K562 (cell line): ENCODE measurements at regions not wholly inside any gene's neighbourhood (a gene's known extent, or its start where the extent isn't known, plus 50 kb on each side); places are given as distances from the start of the nearest gene placed in this dataset.

ENCODE experiments used
- ATF2 ChIP-seq: sonication (generic); formaldehyde crosslinking; IDR thresholded peaks from 2 replicates; pipeline ENCODE4 v1.8.1; 2022; ENCODE audit warnings: missing genetic modification reagents
- BRD4 ChIP-seq: fragments of 200-600 bp; sonication (generic); IDR thresholded peaks from 2 replicates; pipeline ENCODE4 v1.6.1; 2017; ENCODE audit warnings: inconsistent platforms
- CEBPB ChIP-seq: fragments of 450-650 bp; IDR thresholded peaks from 2 replicates; pipeline ENCODE4 v1.6.1; 2016; ENCODE audit warnings: missing genetic modification characterization, missing compliant biosample characterization
- CHD1 ChIP-seq: fragments of 200-600 bp; sonication (generic); IDR thresholded peaks from one replicate; pipeline ENCODE4 v1.6.1; 2012; ENCODE audit warnings: mild to moderate bottlenecking, moderate library complexity, low read length, inconsistent platforms
- CTCF ChIP-seq, 3 experiments: IDR thresholded peaks in 2 of 3; conservative IDR thresholded peaks in 1 of 3; 2 replicates each; pipeline ENCODE4 v1.5.1; 2011 to 2012; ENCODE audit warnings: low read length in 3 of 3, mild to moderate bottlenecking in 3 of 3, control low read depth in 2 of 3, improper control_type of control experiment in 1 of 3, inconsistent platforms in 1 of 3, low read depth in 1 of 3, mixed read lengths in 1 of 3, moderate library complexity in 1 of 3; ENCODE audit not compliant: insufficient read depth in 2 of 3
- NCOA1 ChIP-seq: fragments of 450-650 bp; IDR thresholded peaks from 2 replicates; pipeline ENCODE4 v1.6.1; 2016; ENCODE audit warnings: low read depth
- POLR2A ChIP-seq: fragments of 450-650 bp; conservative IDR thresholded peaks from 2 replicates; pipeline ENCODE4 v1.6.1; 2016
- POLR2AphosphoS5 ChIP-seq: IDR thresholded peaks from 2 replicates; pipeline ENCODE4 v1.6.1; 2011; ENCODE audit warnings: mild to moderate bottlenecking, low read depth, low read length, moderate library complexity; ENCODE audit not compliant: control insufficient read depth, insufficient read depth
- POLR3G ChIP-seq: IDR thresholded peaks from 2 replicates; pipeline ENCODE4 v1.6.1; 2011; ENCODE audit not compliant: insufficient read length, insufficient replicate concordance; ENCODE audit errors: extremely low read depth
- REST ChIP-seq, 2 experiments: fragments of 450-650 bp; formaldehyde crosslinking in 1 of 2; IDR thresholded peaks; 2 replicates each; pipeline versions ENCODE4 v1.4.0 to v1.6.1; 2014 to 2020; ENCODE audit warnings: mild to moderate bottlenecking in 2 of 2, borderline replicate concordance in 1 of 2, low read depth in 1 of 2
- USF1 ChIP-seq: sonication (generic); formaldehyde crosslinking; IDR thresholded peaks from 2 replicates; pipeline ENCODE4 v1.9.0; 2022; ENCODE audit warnings: mild to moderate bottlenecking, missing genetic modification reagents
- ZNF274 ChIP-seq: IDR thresholded peaks from 2 replicates; pipeline ENCODE4 v1.6.1; 2011; ENCODE audit warnings: low read depth, mild to moderate bottlenecking, low read length, moderate library complexity, borderline replicate concordance
- ZNF449 ChIP-seq: fragments of 250-450 bp; sonication (Bioruptor Pico); IDR thresholded peaks from 2 replicates; pipeline ENCODE4 v1.8.0; 2022; ENCODE audit warnings: moderate library complexity, mild to moderate bottlenecking, inconsistent platforms

GRCh38 chr17:79182176-79183042, 107.8 kb downstream of the ENGASE start:
- TF ChIP-seq POLR3G = no peak
- TF ChIP-seq POLR2A = no peak
- TF ChIP-seq NCOA1 = no peak
- TF ChIP-seq ZNF449 (CRISPR knock-in tag) = no peak
- TF ChIP-seq REST (IDR thresholded peaks at IDR 0.05; ENCODE audit: borderline replicate concordance) = no peak
- TF ChIP-seq REST (CRISPR knock-in tag; IDR thresholded peaks at IDR 0.05; ENCODE audit: low read depth) = no peak
- no peak for TF ChIP-seq POLR2AphosphoS5
- no peak for TF ChIP-seq USF1 (CRISPR knock-in tag)
- no peak for TF ChIP-seq CTCF (IDR thresholded peaks at IDR 0.05 in 2 of 3, conservative IDR thresholded peaks at IDR 0.05 in 1 of 3; ENCODE audit: insufficient read depth in 2 of 3, low read depth in 1 of 3, low read length in 3 of 3)
- TF ChIP-seq CEBPB (tag) = no peak
- no peak for TF ChIP-seq ATF2
- TF ChIP-seq CHD1 = no peak
- no peak for TF ChIP-seq ZNF274
- no peak for TF ChIP-seq BRD4
